Caco-2 (cell line): ENCODE measurements at regions not wholly inside any gene's neighbourhood (a gene's known extent, or its start where the extent isn't known, plus 50 kb on each side); places are given as distances from the start of the nearest gene placed in this dataset.

Experiments
- BruUV-seq: library from RNA; stranded (reverse); fragments of 400-500 nt; replicated peaks from 2 replicates; lab custom pipeline; 2021; lab: Mats Ljungman, UMichigan
- CTCF ChIA-PET: fragments of 300-600 bp; sonication (Branson Sonifier 250); formaldehyde crosslinking; loops from one replicate; lab custom pipeline; 2022; ENCODE audit warnings: antibody characterized with exemption; lab: Charles Lee
- POLR2A ChIA-PET: fragments of 300-600 bp; sonication (Branson Sonifier 250); formaldehyde crosslinking; loops from one replicate; lab custom pipeline; 2022; ENCODE audit warnings: antibody characterized with exemption; lab: Charles Lee
- DNase-seq, 2 experiments: peaks; one replicate each; pipeline versions ENCODE4 v3.0.0 to v3.0.0-alpha.2; 2020 to 2022
- H3K27me3 ChIP-seq: replicated peaks from 2 replicates; pipeline ENCODE4 v1.6.0; 2011; ENCODE audit warnings: low read length; ENCODE audit not compliant: control insufficient read depth, insufficient read depth
- H3K36me3 ChIP-seq: 2 replicates; pipeline ENCODE4 v1.5.1; 2011; ENCODE audit warnings: low read length; ENCODE audit not compliant: control insufficient read depth, insufficient read depth
- H3K4me1 ChIP-seq: fragments of 250-450 bp; sonication (Bioruptor Pico); 2 replicates; pipeline ENCODE4 v1.5.1; 2020; ENCODE audit warnings: mild to moderate bottlenecking
- H3K4me3 ChIP-seq: 2 replicates; pipeline ENCODE4 v1.5.1; 2011; ENCODE audit warnings: low read depth, mild to moderate bottlenecking, control low read depth, low read length
- H3K9me3 ChIP-seq: fragments of 250-450 bp; sonication (Bioruptor Pico); 2 replicates; pipeline ENCODE4 v1.5.1; 2020; ENCODE audit warnings: mild to moderate bottlenecking, moderate library complexity
- H3K27ac Mint-ChIP-seq: one replicate; pipeline ENCODE4 v1.8.0; 2022; ENCODE audit warnings: mixed read lengths; ENCODE audit not compliant: unreplicated experiment
- H3K27me3 Mint-ChIP-seq: one replicate; pipeline ENCODE4 v1.8.0; 2022; ENCODE audit warnings: mixed read lengths; ENCODE audit not compliant: insufficient read depth, unreplicated experiment
- H3K36me3 Mint-ChIP-seq: one replicate; pipeline ENCODE4 v1.8.0; 2022; ENCODE audit warnings: mild to moderate bottlenecking, mixed read lengths; ENCODE audit not compliant: insufficient read depth, unreplicated experiment
- H3K4me1 Mint-ChIP-seq: one replicate; pipeline ENCODE4 v1.8.0; 2022; ENCODE audit warnings: low read depth, mixed read lengths; ENCODE audit not compliant: unreplicated experiment
- H3K4me3 Mint-ChIP-seq: one replicate; pipeline ENCODE4 v1.8.0; 2022; ENCODE audit warnings: mild to moderate bottlenecking, moderate library complexity, mixed read lengths; ENCODE audit not compliant: unreplicated experiment
- H3K9me3 Mint-ChIP-seq: one replicate; pipeline ENCODE4 v1.8.0; 2022; ENCODE audit warnings: mixed read lengths; ENCODE audit not compliant: unreplicated experiment
- CTCF ChIP-seq, 2 experiments: fragments of 200-600 bp in 1 of 2; IDR thresholded peaks; 1 replicate in 1 of 2; 2 replicates in 1 of 2; pipeline versions ENCODE4 v1.5.1 to v1.8.0; 2011 to 2022; ENCODE audit warnings: antibody characterized with exemption in 1 of 2, control low read depth in 1 of 2, inconsistent platforms in 1 of 2, low read depth in 1 of 2, low read length in 1 of 2, mild to moderate bottlenecking in 1 of 2, moderate library complexity in 1 of 2; ENCODE audit not compliant: insufficient read depth in 1 of 2, severe bottlenecking in 1 of 2, unreplicated experiment in 1 of 2
- intact Hi-C: fragments of 100-400 bp; cut with micrococcal nuclease; formaldehyde crosslinking; loops from one replicate; pipeline ENCODE4 v1.10.0; 2022; ENCODE audit not compliant: unreplicated experiment

DNA sequence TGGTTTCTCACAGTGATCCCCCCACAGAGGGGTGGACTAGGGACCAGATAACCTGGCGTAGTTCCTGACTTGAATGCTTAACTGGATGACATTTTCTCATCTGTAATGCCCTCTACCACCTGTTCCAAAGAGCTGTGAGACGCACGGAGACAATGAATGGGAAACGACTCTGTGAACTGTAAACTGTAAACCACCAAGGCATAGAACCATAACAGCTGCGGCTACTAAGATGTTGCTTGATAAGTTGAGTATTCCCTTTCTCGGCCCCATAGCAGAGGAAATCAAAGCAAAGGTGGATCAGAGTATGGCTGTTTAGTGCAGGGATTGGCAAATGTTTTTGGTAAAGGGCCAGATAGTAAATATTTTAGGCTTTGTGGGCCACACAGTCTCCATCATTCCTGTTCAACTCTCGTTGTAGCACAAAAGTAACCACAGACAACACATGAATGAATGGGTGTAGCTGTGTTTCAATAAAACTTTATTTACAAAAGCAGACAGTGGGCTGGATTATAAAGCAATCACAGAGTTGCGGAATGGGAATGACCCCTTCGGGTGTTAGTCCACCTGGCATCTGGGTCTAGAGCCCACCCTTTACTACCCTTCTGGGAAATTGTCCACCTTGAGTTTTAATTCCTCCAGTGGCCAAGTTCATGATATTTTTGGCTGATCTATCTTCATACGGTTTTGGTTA, 315.2 kb downstream of the RPS6KC1 start:
- Mint-ChIP-seq H3K36me3 (no peaks in the 10 kb centered on the region), H3K9me3 (peaks cover 25% of the 10 kb centered on the region), H3K27me3 (no peaks in the 10 kb centered on the region), H3K4me1 (peaks cover 29% of the 10 kb centered on the region), H3K4me3 (no peak overlapping the region), H3K27ac (no peak overlapping the region)
- ChIA-PET CTCF (interaction anchor here (0.6 kb wide), 2 partner anchors 55 to 138 kb away, joined by 3 to 4 read pairs; no protein-coding TSS in a partner anchor), POLR2A (interaction anchor here (0.6 kb wide), 1 partner anchor 269 kb away, joined by 3 read pairs; no protein-coding TSS in a partner anchor)
- Histone ChIP-seq H3K9me3 (no peaks in the 10 kb centered on the region), H3K27me3 (no peaks in the 10 kb centered on the region), H3K36me3 (no peaks in the 10 kb centered on the region), H3K4me1 (peaks cover 18% of the 10 kb centered on the region), H3K4me3 (no peak overlapping the region)
- no peak for TF ChIP-seq CTCF (IDR thresholded peaks at IDR 0.05; ENCODE audit: insufficient read depth in 1 of 2, low read depth in 1 of 2, low read length in 1 of 2, severe bottlenecking in 1 of 2, unreplicated experiment in 1 of 2)
- no peak for DNase-seq
- no TSS peak for BruUV-seq
- intact Hi-C loops = no loop called here

GRCh38 chr1:213369465-213369864, 318.4 kb downstream of the RPS6KC1 start:
- peaks cover 41% of the 10 kb centered on the region for H3K4me1 ChIP-seq
- H3K9me3 ChIP-seq = no peaks in the 10 kb centered on the region
- H3K9me3 Mint-ChIP-seq = peaks cover 18% of the 10 kb centered on the region
- no peak for TF ChIP-seq CTCF (IDR thresholded peaks at IDR 0.05; ENCODE audit: insufficient read depth in 1 of 2, low read depth in 1 of 2, low read length in 1 of 2, severe bottlenecking in 1 of 2, unreplicated experiment in 1 of 2)
- H3K4me3 Mint-ChIP-seq = no peak overlapping the region
- H3K36me3 ChIP-seq = no peaks in the 10 kb centered on the region
- no TSS peak for BruUV-seq
- H3K36me3 Mint-ChIP-seq = peaks cover 10% of the 10 kb centered on the region
- DNase-seq = no peak
- no peaks in the 10 kb centered on the region for H3K27me3 ChIP-seq
- H3K4me3 ChIP-seq = no peak overlapping the region
- CTCF ChIA-PET = no interaction called here
- H3K27ac Mint-ChIP-seq = peak overlapping the region; percentile 26
- peaks cover 45% of the 10 kb centered on the region for H3K4me1 Mint-ChIP-seq
- H3K27me3 Mint-ChIP-seq = no peaks in the 10 kb centered on the region
- POLR2A ChIA-PET = no interaction called here
- intact Hi-C loops = no loop called here

- Mint-ChIP-seq H3K9me3 (peaks cover 18% of the 10 kb centered on the region), H3K36me3 (peaks cover 10% of the 10 kb centered on the region), H3K27me3 (no peaks in the 10 kb centered on the region), H3K4me3 (no peak overlapping the region), H3K27ac (no peak overlapping the region), H3K4me1 (peaks cover 50% of the 10 kb centered on the region)
- Histone ChIP-seq H3K27me3 (no peaks in the 10 kb centered on the region), H3K4me3 (no peak overlapping the region), H3K36me3 (no peaks in the 10 kb centered on the region), H3K9me3 (no peaks in the 10 kb centered on the region), H3K4me1 (peaks cover 50% of the 10 kb centered on the region)
- ChIA-PET POLR2A (no interaction called here), CTCF (no interaction called here)
- no peak for TF ChIP-seq CTCF (IDR thresholded peaks at IDR 0.05; ENCODE audit: insufficient read depth in 1 of 2, low read depth in 1 of 2, low read length in 1 of 2, severe bottlenecking in 1 of 2, unreplicated experiment in 1 of 2)
- DNase-seq = no peak
- intact Hi-C loops = loop anchor here (5.0 to 10.0 kb wide), 6 partner anchors 83 to 814 kb away; partner anchors contain the start of gene PROX1
- BruUV-seq = no TSS peak
These were observed 319.5 kb downstream of the RPS6KC1 start for GRCh38 chr1:213370523-213370922.
